Gastroesophageal sphincter (tissue), 4 donors: ENCODE measurements at regions not wholly inside any gene's neighbourhood (a gene's known extent, or its start where the extent isn't known, plus 50 kb on each side); places are given as distances from the start of the nearest gene placed in this dataset.

ENCODE experiments used
- ATAC-seq: fragments of 150-250 bp; one replicate; pipeline ENCODE4 v1.9.1; 2016; ENCODE audit warnings: mild to moderate bottlenecking, moderate library complexity
- H3K27ac ChIP-seq, 4 donors: fragments of 200-600 bp; sonication (generic) in 3 of 4; 1 replicate in 3 of 4; 2 replicates in 1 of 4; pipeline ENCODE4 v1.5.1; 2016 to 2019
- H3K27me3 ChIP-seq: fragments of 200-600 bp; sonication (generic); one replicate; pipeline ENCODE4 v1.5.1; 2019
- H3K36me3 ChIP-seq, 2 donors: fragments of 200-600 bp; sonication (generic); one replicate each; pipeline ENCODE4 v1.5.1; 2019; ENCODE audit warnings: control low read depth in 1 of 2
- H3K4me1 ChIP-seq, 3 donors: fragments of 200-600 bp; sonication (generic); 1 replicate in 2 of 3; 2 replicates in 1 of 3; pipeline ENCODE4 v1.5.1; 2016 to 2019; ENCODE audit warnings: control low read depth in 2 of 3
- H3K4me3 ChIP-seq, 2 donors: fragments of 200-600 bp; sonication (generic); one replicate each; pipeline ENCODE4 v1.5.1; 2019; ENCODE audit warnings: mild to moderate bottlenecking in 1 of 2, moderate library complexity in 1 of 2
- H3K9me3 ChIP-seq, 3 donors: fragments of 200-600 bp; sonication (generic); one replicate each; pipeline ENCODE4 v1.5.1; 2017 to 2019; ENCODE audit warnings: control low read depth in 2 of 3
- EP300 ChIP-seq: sonication (generic); formaldehyde crosslinking; IDR thresholded peaks from one replicate; pipeline ENCODE4 v1.6.1; 2017; ENCODE audit warnings: antibody characterized with exemption, mild to moderate bottlenecking
- POLR2A ChIP-seq, 2 donors: fragments of 450-650 bp; IDR thresholded peaks; one replicate each; pipeline ENCODE4 v1.6.1; 2017; ENCODE audit warnings: antibody characterized with exemption in 2 of 2, mild to moderate bottlenecking in 2 of 2, moderate library complexity in 1 of 2
- POLR2AphosphoS5 ChIP-seq: sonication (generic); formaldehyde crosslinking; IDR thresholded peaks from one replicate; pipeline ENCODE4 v1.6.1; 2017; ENCODE audit warnings: antibody characterized with exemption
- WGBS, 2 donors: methylation state at CpG; one replicate each; pipeline ENCODE4 v1.1.5; 2018; ENCODE audit warnings: low coverage in 1 of 2; 5-methylcytosine and 5-hydroxymethylcytosine counted together
- TF ChIP-seq, protein P1 (sequence below), 4 experiments: fragments of 200-600 bp in 2 of 4; fragments of 450-650 bp in 2 of 4; sonication (generic) in 1 of 4; IDR thresholded peaks; one replicate each; pipeline ENCODE4 v1.5.1; 2017 to 2019; ENCODE audit warnings: antibody characterized with exemption in 4 of 4, mild to moderate bottlenecking in 2 of 4, moderate library complexity in 2 of 4

DNA sequence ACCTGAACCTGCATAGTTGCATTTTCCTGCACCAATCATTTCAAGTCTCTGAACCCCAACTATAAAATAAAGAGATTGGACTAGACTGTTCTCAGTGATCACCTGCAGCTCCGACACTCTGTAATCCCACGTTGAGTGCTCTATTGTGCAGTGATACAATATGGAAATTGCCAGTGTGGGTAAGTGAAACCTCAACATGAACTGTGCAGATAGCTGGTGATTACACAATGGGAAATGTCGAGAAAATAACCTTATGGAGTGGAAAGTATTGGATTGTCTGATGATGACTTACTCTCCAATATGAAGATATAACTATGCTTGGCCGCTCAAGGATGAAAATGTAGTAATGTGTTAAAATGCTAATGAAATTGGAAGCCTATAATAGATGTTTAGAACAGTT is 293.1 kb upstream of the BRINP1 start:
- Histone ChIP-seq H3K36me3 (no peaks in the 10 kb centered on the region), H3K4me1 (no peaks in the 10 kb centered on the region), H3K27me3 (no peaks in the 10 kb centered on the region), H3K9me3 (no peaks in the 10 kb centered on the region), H3K27ac (no peak overlapping the region), H3K4me3 (no peak overlapping the region)
- TF ChIP-seq POLR2A (IDR thresholded peaks at IDR 0.05) = no peak
- TF ChIP-seq EP300 = no peak
- TF ChIP-seq POLR2AphosphoS5 = no peak
- TF ChIP-seq, protein P1, sequence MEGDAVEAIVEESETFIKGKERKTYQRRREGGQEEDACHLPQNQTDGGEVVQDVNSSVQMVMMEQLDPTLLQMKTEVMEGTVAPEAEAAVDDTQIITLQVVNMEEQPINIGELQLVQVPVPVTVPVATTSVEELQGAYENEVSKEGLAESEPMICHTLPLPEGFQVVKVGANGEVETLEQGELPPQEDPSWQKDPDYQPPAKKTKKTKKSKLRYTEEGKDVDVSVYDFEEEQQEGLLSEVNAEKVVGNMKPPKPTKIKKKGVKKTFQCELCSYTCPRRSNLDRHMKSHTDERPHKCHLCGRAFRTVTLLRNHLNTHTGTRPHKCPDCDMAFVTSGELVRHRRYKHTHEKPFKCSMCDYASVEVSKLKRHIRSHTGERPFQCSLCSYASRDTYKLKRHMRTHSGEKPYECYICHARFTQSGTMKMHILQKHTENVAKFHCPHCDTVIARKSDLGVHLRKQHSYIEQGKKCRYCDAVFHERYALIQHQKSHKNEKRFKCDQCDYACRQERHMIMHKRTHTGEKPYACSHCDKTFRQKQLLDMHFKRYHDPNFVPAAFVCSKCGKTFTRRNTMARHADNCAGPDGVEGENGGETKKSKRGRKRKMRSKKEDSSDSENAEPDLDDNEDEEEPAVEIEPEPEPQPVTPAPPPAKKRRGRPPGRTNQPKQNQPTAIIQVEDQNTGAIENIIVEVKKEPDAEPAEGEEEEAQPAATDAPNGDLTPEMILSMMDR (IDR thresholded peaks at IDR 0.05) = no peak
- no peak for ATAC-seq
- 81 to 100% methylated on average over 1 to 3 of the region's 4 CpGs for WGBS, 2 donors

DNA sequence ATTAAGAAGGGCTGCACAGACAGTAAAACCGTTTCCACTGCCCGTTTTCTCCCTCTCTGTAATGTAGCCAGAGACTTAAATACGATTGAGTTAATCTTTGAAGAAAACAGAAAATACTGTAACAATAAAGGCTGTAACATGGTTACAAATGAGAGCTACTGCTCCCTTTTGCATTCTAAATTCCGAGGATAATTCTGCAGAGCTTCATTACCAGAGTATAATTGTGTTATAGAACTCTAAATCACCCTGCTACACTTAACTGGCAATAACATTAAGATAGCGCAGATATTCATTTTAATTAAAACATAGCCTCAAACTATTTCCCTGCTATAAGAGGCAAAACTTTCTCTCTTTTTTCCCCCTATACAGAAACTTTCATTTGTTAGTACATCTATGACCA is 283.7 kb upstream of the BRINP1 start:
- Histone ChIP-seq H3K9me3 (no peaks in the 10 kb centered on the region), H3K36me3 (no peaks in the 10 kb centered on the region), H3K4me3 (no peak overlapping the region), H3K27me3 (no peaks in the 10 kb centered on the region), H3K27ac (no peak overlapping the region), H3K4me1 (no peaks in the 10 kb centered on the region)
- ATAC-seq = no peak
- TF ChIP-seq EP300 (no peak), POLR2A (IDR thresholded peaks at IDR 0.05) (no peak), POLR2AphosphoS5 (no peak)
- TF ChIP-seq, protein P1 (IDR thresholded peaks at IDR 0.05) = no peak
- WGBS, 2 donors = 67 to 80% methylated on average over 5 of the region's 5 CpGs

GRCh38 chr9:119649205-119649604 is 280.0 kb upstream of the BRINP1 start:
- Histone ChIP-seq H3K27ac (no peak overlapping the region), H3K27me3 (no peaks in the 10 kb centered on the region), H3K4me3 (no peak overlapping the region), H3K4me1 (no peaks in the 10 kb centered on the region), H3K36me3 (no peaks in the 10 kb centered on the region), H3K9me3 (no peaks in the 10 kb centered on the region)
- TF ChIP-seq POLR2A (IDR thresholded peaks at IDR 0.05) (no peak), EP300 (no peak), POLR2AphosphoS5 (no peak)
- TF ChIP-seq, protein P1 (IDR thresholded peaks at IDR 0.05) = no peak
- no peak for ATAC-seq

GRCh38 chr9:119639287-119639955 is 270.2 kb upstream of the BRINP1 start:
- no peaks in the 10 kb centered on the region for H3K36me3 ChIP-seq
- no peaks in the 10 kb centered on the region for H3K27me3 ChIP-seq
- 40 to 53% methylated on average over 8 to 10 of the region's 12 CpGs for WGBS, 2 donors
- no peaks in the 10 kb centered on the region for H3K4me1 ChIP-seq
- TF ChIP-seq POLR2AphosphoS5 (no peak), POLR2A (IDR thresholded peaks at IDR 0.05) (no peak), EP300 (no peak)
- TF ChIP-seq, protein P1 (IDR thresholded peaks at IDR 0.05) = no peak
- no peak overlapping the region for H3K4me3 ChIP-seq
- H3K27ac ChIP-seq = no peak overlapping the region
- no peak for ATAC-seq
- H3K9me3 ChIP-seq = no peaks in the 10 kb centered on the region

GRCh38 chr9:119634006-119634405 is 264.8 kb upstream of the BRINP1 start:
- WGBS, 2 donors = 67 to 69% methylated on average over 2 to 7 of the region's 8 CpGs
- no peaks in the 10 kb centered on the region for H3K36me3 ChIP-seq
- H3K27me3 ChIP-seq = no peaks in the 10 kb centered on the region
- TF ChIP-seq POLR2AphosphoS5 (no peak), POLR2A (IDR thresholded peaks at IDR 0.05) (no peak), EP300 (no peak)
- TF ChIP-seq, protein P1 (IDR thresholded peaks at IDR 0.05) = no peak
- no peaks in the 10 kb centered on the region for H3K4me1 ChIP-seq
- no peaks in the 10 kb centered on the region for H3K9me3 ChIP-seq
- H3K27ac ChIP-seq = no peak overlapping the region
- ATAC-seq = no peak
- no peak overlapping the region for H3K4me3 ChIP-seq
